ENCODE measurements at regions not wholly inside any gene's neighbourhood (a gene's known extent, or its start where the extent isn't known, plus 50 kb on each side); places are given as distances from the start of the nearest gene placed in this dataset.

DNA sequence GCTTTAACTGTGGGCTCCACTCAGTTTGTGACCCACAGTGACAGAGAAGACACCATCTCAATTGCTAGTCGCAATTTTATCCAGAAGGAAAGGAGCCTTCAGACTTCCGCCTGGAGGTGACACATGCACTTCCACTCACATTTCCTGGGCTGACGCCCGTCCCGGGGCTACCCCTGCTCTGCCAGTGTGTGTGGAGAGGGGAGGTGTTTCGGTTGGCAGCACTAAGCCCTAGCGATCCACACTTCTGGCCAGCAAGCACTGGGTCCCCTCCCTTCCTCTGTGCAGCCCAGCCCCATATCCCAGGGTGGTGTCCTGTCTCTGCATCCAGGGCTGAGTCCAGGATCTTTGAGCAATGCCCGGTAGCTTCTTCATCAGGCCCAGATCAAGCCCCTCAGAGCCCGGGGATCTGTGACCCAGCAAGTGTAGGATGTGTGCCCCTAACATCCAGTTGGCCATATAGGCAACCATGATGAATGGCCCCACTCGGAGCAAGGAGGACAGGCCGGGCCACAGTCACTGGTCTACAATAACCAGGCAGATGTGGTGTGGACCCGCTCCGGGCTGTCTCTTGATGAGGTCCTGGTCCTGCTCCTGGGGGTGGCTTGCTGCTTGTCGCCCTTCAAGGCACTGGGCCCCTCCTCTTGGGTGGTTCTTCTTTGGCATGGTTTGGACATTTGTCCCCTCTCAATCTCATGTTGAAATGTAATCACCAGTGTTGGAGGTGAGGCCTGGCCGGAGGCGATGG, 141.9 kb upstream of the SPACA7 start:
- TF ChIP-seq, protein P1, sequence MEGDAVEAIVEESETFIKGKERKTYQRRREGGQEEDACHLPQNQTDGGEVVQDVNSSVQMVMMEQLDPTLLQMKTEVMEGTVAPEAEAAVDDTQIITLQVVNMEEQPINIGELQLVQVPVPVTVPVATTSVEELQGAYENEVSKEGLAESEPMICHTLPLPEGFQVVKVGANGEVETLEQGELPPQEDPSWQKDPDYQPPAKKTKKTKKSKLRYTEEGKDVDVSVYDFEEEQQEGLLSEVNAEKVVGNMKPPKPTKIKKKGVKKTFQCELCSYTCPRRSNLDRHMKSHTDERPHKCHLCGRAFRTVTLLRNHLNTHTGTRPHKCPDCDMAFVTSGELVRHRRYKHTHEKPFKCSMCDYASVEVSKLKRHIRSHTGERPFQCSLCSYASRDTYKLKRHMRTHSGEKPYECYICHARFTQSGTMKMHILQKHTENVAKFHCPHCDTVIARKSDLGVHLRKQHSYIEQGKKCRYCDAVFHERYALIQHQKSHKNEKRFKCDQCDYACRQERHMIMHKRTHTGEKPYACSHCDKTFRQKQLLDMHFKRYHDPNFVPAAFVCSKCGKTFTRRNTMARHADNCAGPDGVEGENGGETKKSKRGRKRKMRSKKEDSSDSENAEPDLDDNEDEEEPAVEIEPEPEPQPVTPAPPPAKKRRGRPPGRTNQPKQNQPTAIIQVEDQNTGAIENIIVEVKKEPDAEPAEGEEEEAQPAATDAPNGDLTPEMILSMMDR (IDR thresholded peaks at IDR 0.05 in 4 of 5, conservative IDR thresholded peaks at IDR 0.05 in 1 of 5), result no peak
- no peak for TF ChIP-seq POLR2A (IDR thresholded peaks at IDR 0.05)
